GM18505 (cell line): ENCODE measurements at regions not wholly inside any gene's neighbourhood (a gene's known extent, or its start where the extent isn't known, plus 50 kb on each side); places are given as distances from the start of the nearest gene placed in this dataset.

Experiments used
- ATAC-seq: cut with Tn5 transposase; IDR thresholded peaks from one replicate; pipeline ENCODE4 v1.9.1; 2021; ENCODE audit not compliant: unreplicated experiment
- POLR2A ChIP-seq: IDR thresholded peaks from 4 replicates; pipeline ENCODE4 v1.6.1; 2011; ENCODE audit warnings: borderline replicate concordance; ENCODE audit not compliant: insufficient read depth, insufficient read length; ENCODE audit errors: extremely low read depth

DNA sequence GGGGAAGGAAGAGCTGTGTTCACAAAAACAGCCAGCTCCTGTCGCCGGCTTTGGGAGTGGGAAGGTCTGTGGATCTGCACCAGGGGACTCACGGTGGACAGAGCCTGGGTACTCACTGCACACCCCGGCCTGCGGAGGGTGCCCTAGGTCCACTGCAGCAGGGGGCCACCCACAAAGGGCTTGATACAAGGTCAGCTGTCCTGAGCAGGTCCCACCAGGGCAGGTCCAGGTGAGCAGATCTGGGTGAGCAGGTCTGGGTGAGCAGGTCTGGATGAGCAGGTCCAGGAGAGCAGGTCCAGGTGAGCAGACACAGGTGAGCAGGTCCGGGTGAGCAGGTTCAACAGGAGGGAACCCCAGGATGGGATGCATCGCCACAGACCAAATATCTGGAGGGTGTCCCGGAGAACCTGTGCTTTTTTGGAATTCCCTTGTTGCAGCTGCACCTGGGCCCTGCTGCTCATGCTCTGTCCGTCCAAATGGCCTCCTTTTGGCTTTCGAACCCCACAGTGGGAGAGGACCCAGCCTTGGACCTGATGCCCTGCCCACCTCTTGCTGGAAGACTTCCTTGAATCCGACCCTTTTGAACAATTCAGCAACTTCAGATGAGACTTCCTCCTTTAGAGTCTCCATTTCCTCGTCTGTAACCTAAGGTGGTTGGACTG is 485.3 kb downstream of the TBC1D22A start:
- no peak for ATAC-seq
- TF ChIP-seq POLR2A = no peak

- no peak for ATAC-seq
Observed at GRCh38 chr22:47245786-47246185, 483.3 kb downstream of the TBC1D22A start.

GRCh38 chr22:47245286-47245685 is 482.8 kb downstream of the TBC1D22A start:
- ATAC-seq = no peak

More at GRCh38 chr22:47245786-47246185, 483.3 kb downstream of the TBC1D22A start:
- TF ChIP-seq POLR2A = no peak

DNA sequence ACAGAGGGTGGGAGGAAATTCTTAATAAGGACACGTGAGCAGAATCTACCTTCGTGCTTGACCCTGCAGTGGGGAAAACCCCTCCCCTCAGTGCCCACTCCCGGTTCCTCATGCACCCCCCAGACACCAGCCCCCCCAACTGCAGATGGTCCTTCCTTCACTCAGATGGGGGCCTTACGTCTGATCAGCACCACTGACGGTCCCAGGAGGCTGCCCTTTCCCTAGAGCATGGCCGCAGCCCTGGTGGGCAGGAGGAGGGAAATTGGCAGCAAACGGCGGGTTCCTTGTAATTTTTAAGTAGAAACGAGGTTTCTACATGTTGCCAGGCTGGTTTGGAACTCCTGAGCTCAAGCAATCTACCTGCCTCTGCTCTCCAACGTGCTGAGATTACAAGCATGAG is 477.7 kb downstream of the TBC1D22A start:
- no peak for TF ChIP-seq POLR2A
- ATAC-seq = no peak

More at GRCh38 chr22:47245286-47245685, 482.8 kb downstream of the TBC1D22A start:
- TF ChIP-seq POLR2A = no peak

- no peak for TF ChIP-seq POLR2A
- no peak for ATAC-seq
Observed at GRCh38 chr22:47239474-47239860, 477.0 kb downstream of the TBC1D22A start.

DNA sequence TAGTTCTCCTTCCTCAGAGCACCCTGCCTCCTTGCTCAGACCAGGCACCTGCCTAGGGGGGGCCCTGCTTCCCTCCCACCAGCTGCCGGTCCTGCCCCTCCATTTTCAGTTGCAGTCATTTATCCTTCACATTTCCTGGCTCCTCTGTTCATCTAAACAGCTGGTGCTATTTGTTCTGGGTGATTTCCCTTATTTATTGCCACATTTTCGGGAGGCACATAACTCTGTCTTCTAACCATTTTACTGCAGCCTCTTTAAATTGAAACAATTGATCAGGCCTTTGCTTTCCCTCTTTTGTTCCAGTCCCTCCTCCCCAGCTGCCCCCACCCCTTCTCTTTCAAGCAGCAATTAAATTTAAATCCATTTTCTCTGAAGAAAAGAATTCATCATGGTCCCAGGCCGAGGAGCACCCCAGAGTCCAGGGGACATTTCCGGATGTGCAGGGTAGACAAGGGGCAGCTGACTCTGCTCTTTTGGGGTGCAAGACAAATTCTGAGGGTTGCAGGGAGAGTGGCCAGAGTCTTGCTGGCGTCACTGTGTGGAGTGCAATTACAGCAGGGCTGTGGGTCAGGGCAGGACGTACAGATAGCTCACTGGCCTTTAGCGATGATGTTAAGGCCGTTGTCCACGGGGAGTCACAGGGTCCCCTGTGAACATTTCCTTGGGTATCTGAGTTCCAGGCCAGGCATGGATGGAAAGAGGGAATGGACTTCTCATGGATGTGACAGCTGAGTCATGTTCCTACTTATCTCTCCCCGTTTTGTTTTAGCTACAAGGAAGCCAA is 476.4 kb downstream of the TBC1D22A start:
- ATAC-seq = no peak
- no peak for TF ChIP-seq POLR2A

GRCh38 chr22:47237890-47238480 is 475.5 kb downstream of the TBC1D22A start:
- TF ChIP-seq POLR2A = no peak
- ATAC-seq = no peak

- ATAC-seq = no peak
Observed at GRCh38 chr22:47236718-47237117, 474.3 kb downstream of the TBC1D22A start.

GRCh38 chr22:47236161-47236560 is 473.7 kb downstream of the TBC1D22A start:
- no peak for ATAC-seq

More at GRCh38 chr22:47236718-47237117, 474.3 kb downstream of the TBC1D22A start:
- no peak for TF ChIP-seq POLR2A

DNA sequence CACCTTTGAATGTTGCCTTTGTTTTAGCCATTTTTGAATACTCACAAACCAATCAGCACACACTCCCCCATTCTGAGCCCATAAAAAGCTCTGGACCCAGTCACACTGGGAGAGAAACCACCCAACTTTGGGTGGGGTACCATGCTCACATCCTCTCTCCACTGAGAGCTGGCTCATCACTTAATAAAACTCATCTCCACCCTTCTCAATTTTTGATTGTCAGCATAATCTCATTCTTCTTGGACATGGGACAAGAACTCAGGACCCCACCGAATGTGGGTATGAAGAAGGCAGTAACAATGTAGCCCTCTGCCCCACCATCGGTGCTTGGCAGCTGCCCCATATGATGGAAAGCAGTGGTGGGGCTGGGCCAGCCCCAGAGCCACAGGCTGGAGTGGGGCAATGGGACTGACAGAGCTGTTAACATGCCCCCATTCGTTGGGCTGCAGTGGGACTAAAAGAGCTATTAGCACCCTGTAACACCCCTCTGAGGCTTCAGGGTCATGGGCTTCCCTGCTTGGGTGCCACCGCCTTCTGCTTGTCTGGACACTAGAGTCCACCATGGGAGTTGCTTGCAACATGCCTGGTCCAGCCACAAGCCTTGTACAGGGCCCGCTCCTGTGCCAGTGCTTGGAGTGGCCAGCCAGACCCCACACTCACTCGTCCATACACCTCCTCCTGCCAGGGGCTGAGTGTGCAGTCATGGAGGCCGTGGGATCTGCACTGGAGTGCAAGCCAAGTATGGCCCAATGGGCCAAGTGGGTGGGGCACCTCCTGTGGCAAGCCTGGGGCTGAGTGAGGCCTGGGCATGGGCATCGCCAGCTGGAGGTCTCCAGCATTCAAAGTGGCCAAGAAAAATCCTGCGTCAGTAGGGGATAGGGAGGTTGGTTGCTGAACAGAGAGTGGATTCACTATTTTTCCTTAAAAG is 471.1 kb downstream of the TBC1D22A start:
- ATAC-seq = no peak
- no peak for TF ChIP-seq POLR2A

More at GRCh38 chr22:47236161-47236560, 473.7 kb downstream of the TBC1D22A start:
- TF ChIP-seq POLR2A = no peak

DNA sequence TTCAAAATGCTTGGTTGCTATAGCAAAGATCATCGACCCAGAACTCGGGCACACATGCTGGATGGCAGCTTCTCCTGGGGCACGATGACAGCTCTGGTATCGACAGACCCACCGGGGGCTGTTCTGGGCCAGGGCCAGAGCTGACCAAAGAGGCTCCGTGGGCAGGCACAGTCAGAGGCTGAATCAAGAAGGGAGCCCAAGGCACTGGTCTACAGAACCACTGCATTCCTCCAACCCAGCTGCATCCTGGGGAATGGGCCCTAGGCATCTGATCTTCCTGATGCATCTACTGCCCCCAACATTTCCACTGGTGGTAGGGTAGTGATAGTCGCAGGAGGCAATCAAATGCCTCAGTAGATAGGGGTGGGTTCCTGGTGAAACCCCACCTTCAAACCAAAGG is 470.3 kb downstream of the TBC1D22A start:
- no peak for ATAC-seq
- no peak for TF ChIP-seq POLR2A

DNA sequence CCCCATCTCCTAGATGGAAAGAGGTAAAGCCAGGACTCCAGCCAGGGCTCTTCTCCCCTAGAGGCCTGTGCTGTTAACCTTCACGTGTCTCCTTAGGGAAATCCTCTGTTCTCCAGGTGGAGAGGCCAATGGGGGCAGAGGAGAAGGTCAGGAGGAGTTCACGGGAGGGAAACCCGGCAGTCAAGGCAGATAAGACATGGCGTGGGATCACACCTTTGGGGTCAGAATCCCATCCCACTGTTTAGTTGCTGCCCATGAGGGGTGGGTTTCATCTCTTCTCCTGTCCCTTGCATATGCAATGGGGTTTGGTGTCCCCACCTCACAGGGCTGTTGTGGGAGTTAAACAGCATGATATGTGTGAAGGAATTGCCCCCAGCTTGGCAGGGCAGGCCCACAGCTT is 469.7 kb downstream of the TBC1D22A start:
- no peak for ATAC-seq
- TF ChIP-seq POLR2A = no peak

DNA sequence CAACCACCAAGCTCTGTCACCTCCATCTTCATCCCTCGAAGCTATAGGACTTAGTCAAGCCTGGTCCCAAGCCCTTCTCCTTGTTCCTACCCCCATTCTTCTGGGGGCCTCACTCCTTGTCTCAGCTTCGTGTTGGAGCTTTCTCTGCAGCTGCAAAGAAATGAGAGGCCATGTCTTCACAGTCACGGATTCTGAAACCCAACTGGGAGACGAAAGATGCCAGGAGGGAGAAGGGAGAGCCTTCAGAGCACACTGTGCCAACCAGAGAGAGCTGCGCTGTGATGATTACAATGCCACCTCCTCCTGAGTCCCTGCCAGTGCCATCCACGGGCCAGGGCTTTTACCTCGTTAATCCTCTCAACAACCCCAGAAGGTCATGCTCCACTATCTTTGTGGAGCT is 469.3 kb downstream of the TBC1D22A start:
- no peak for ATAC-seq
- TF ChIP-seq POLR2A = no peak
